HG03095 (cell line): ENCODE measurements at regions not wholly inside any gene's neighbourhood (a gene's known extent, or its start where the extent isn't known, plus 50 kb on each side); places are given as distances from the start of the nearest gene placed in this dataset.
"Not testable (repeated sequence)": the region's sequence is repeated elsewhere in the genome, so short reads cannot be mapped to it uniquely, and the experiment has no call there.

Experiments
- ATAC-seq: cut with Tn5 transposase; IDR thresholded peaks from one replicate; pipeline ENCODE4 v1.9.1; 2021; ENCODE audit warnings: moderate library complexity; ENCODE audit not compliant: unreplicated experiment

DNA sequence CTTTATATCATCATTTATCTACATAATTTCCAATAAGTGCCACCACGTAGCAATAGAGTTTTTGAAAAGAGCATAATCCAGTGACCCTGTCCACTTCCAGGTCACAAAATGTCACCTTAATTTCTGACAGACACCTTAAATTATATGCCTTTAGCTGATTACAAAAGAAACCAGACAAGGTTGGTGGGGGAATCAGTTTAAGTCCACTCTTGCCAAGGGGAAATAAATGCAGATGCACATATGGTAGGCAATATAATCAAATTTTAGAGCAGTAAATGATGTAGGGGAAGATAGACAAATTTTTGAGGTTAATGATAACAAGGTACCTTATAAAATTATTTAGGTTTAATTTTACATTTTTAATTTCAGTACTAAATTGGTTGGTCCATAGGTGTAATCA is 253.5 kb downstream of the ZIC1 start:
- ATAC-seq: no peak

DNA sequence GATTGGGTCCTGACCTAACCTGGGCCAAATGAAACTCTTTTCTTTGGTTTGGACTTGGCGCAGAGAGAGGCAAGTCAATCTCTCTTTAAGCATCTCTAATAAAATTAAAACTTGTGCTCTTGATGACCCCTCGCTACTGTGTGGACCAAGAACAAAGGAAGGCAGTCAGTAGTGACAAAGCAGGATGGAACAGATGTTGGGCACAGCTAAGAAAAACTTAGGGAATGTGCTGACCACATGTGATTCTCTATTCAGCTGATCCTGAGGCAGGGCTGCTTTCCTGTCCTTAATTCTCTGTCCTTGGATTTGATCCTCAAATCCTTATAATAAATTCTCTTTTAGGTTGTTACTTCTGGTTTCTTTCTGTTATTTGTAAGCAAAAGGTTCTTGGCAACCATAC is 259.9 kb downstream of the ZIC1 start:
- ATAC-seq: no peak

DNA sequence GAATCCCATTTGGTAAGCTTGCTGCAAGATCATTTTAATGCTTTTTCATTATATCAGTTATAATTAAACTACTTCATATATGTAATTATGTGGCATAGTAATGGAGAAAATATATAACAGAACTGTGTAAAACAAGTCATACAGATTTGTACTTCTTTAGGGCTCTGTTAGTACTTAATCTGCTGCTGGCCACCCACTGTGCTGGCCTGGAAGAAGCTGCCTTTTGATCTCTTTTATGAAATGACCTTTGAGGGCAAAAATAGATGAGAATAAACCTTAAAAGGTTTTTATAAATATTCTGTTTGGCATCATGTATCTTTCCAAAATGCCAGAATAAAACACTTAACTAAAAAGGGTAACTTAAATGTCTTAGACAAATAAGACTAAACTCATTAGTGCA is 262.9 kb downstream of the ZIC1 start:
- no peak for ATAC-seq

DNA sequence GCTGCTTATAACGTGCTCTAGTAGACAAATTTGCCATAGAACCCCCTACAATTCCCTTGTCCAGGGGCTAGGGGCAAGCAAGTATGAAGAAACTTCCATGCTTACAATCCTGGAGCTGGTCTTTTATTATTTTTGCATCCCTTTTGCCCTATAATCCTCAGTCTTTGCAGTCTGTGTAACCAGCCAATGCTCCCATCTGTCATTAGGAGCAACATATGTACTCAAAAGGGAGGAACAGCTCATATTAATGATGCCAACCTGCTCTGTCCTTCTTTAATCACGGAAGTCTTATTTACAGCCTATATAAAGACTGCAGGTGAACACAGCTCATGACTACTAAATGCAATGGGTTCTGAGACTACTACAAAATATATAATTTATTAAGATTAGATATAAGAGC is 263.3 kb downstream of the ZIC1 start:
- ATAC-seq: no peak

DNA sequence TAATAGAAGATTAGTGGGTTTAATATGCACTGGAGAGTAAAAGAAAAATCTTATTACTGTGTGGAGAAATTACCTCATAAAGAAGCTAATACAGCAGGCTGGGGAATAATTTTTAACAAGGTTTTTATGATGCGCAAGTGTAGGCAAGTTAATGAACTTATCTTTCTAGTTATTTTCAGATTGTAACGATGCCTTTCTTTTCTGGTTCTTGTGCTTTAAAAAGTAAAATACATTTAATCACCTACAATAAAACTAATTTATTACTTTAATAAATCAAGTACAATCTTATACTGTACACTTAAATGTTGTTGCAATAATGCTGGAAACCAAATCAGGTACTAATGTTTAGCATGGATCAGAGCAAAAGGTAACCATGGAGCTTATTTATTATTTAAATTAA is 266.6 kb downstream of the ZIC1 start:
- no peak for ATAC-seq

DNA sequence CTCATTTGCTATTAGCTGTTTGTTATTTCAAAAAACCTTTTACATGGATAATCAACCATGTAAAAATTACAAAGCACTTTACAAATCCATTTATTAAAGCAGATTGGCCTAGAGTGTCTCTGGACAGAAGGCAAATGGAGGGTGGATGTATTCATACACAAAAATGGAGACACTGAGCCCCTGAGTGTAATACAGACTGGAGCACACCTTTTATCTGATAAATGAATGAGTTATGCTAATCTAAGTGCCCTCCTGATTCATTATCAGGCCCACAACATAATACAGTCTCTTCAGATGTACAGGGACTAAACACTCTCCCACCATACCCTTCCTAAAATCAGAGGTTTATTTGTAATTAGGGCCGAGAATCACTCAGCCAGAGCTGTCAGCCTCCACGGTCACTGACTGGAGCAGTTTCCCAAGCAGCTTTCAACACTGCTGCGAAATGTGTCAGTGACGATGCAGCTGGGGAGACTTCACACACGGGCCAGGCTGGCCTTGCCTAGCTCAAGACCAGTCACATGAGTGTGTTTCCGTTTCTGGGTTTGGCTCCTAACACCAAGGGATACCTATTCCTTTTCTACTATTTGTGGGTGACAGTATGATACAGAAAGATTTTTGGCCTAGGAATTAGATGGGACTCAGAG is 271.8 kb downstream of the ZIC1 start:
- no peak for ATAC-seq

- no peak for ATAC-seq
Observed at GRCh38 chr3:147688868-147689267, 279.7 kb downstream of the ZIC1 start.

GRCh38 chr3:147699175-147699838 is 290.1 kb downstream of the ZIC1 start:
- ATAC-seq: no peak

- ATAC-seq: no peak
Observed at GRCh38 chr3:147701195-147701594, 292.0 kb downstream of the ZIC1 start.

GRCh38 chr3:147702509-147702908 is 293.3 kb downstream of the ZIC1 start:
- no peak for ATAC-seq

DNA sequence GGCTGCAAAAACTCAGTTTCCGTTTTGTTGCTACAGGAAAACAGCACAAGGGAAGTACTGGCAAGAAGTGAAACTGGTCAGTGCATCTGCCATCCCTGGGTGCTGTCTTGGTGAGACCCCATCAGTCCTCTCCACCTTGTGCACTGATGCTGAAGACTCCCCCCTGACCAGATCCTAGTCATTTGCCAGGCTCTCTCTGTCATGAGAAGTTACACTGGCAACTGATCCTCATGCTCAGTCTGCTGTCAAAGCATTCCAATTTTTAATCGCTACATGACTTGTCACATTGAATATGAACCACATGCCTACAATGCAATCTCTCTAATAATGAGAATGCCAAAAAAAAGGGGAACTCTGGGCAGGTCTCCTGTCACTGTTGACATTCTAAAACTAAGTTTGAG is 296.5 kb downstream of the ZIC1 start:
- ATAC-seq: no peak

- ATAC-seq: not testable (repeated sequence)
Observed at GRCh38 chr3:147710753-147711152, 301.6 kb downstream of the ZIC1 start.

GRCh38 chr3:147712357-147712756 is 303.2 kb downstream of the ZIC1 start:
- ATAC-seq: no peak

DNA sequence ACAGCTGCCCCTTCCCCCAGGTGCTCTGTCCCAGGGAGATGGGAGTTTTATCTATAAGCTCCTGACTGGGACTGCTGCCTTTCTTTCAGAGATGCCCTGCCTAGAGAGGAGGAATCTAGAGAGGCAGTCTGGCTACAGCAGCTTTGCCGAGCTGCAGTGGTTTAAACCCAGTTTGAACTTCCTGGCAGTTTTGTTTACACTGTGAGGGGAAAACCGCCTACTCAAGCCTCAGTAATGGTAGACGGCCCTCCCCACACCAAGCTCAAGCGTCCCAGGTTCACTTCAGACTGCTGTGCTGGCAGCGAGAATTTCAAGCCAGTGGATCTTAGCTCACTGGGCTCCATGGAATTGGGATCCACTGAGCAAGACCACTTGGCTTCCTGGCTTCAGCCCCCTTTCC is 303.6 kb downstream of the ZIC1 start:
- ATAC-seq: not testable (repeated sequence)

DNA sequence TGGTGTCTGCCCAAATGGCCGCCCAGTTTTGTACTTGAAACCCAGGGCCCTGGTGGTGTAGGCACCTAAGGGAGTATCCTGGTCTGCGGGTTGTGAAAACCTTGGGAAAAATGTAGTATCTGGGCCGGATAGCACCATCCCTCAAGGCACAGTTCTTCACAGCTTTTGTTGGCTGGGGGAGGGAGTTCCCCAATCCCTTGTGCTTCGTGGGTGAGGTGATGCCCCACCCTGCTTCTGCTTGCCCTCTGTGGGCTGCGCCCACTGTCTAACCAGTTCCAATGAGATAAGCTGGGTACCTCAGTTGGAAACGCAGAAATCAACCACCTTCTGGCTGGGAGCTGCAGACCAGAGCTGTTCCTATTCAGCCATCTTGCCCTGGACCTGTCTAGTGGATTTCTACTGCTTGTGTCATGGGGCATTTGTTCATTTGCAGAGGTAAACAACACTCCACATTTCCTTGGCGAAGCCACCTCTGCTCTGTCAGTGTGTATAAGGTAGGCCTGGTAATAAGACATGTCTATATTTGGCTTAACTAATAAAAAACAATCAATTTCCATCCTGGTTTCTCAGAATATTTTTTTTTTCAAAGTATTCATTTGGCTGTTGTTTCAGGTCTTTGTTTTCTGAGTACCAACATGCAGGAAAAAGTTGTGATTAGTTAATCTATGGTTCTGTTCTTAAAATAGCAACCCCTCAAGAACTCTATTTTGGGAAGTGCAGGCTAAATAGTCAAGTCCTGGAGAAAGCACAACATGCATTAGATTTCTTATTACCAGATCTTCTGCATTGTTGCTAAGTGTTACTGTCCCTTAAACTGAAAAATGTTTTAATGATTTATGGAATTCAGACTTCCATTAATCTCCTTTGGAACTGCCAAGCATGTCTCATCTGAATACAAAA is 304.3 kb downstream of the ZIC1 start:
- ATAC-seq: no peak

DNA sequence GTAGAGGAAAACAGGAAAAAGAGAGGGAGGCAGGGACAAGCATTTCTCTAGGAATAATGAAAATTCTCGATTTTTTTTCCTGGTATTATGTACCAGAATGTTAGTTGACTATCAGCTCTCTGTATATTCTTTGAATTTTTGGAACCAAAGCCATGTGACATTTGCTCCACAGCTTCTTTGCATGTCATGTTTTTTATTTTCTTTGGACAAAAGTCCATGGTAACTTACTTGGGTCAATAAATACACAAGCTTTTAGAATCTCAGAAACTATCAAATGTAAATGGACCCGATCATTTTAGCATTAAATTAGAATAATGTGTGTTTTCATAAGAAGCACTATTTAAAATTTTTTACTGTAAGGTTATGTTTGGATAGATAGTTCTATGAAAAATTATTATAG is 320.5 kb downstream of the ZIC1 start:
- ATAC-seq: no peak

GRCh38 chr3:147730284-147730683 is 321.1 kb downstream of the ZIC1 start:
- ATAC-seq: no peak

DNA sequence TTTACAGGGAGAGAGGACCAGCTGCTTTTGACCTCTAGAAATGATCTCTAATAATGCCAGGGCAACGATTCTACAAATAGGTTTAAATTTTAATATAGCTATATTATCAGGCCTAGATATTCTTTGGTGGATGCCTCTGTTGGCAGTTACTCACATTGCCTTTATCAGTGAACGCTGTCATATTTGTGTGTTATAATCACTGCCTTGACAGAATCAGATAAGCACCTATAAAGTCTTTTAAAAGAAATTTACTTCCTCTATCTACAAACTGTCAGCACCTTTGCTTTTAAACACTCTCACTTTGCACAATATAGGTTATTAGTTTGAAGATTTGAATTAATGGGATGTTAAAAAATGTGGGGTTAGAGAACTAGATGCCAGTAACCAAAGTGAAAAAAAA is 324.1 kb downstream of the ZIC1 start:
- no peak for ATAC-seq

DNA sequence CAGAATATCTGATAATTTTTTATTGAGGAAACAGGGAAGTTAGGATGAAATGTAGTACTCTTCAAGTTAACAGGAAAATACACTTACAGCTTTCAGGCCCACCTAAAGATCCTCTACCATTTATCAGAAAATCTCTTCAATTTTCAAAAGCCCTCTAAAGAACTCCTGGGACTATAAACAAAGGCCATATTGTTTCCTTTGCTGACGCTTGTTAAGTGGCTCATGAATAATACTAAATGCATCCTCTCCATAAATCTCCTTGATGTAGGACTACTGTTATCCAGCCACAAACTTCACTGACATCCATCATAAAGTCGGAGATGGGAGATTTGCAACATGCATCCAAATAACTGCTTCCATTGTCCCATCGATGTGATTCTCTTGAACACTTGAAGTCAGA is 326.5 kb downstream of the ZIC1 start:
- ATAC-seq: no peak

DNA sequence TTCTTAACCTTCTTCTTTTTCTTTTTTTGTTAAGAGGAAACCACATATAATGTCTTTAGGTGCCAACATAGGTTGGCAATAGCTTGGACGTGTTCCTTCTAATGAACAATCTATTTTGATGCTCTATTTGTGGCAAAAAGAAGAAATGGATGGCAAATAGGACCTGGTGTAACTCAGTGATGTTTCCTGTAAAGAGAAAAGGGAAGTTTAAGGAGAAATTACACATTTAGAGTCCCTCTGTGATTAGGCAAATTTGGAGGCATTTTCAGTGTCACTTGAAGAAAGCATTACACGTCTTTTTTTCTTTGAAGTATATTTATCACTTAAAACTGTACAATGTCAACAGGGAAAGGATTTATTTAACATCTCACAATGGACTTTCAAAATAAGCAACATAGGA is 327.1 kb downstream of the ZIC1 start:
- ATAC-seq: no peak

- ATAC-seq: no peak
Observed at GRCh38 chr3:147737376-147737775, 328.2 kb downstream of the ZIC1 start.

DNA sequence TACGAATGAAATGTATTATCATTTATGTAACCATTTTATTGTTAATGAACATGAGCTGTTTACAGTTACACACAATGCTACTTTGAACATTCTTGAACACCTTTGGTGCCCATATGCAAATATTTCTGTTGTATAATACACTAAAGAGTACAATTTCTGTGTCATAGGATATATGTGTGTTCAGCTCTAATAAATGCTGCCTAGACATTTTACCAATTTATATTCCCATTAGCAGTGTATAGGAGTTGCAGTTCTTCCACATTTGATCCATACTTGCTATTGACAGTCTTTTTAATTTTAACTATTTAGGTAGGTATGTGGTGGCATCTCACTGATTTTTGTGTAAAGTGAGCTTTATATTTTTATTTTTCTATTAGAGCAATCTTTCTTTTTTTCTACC is 331.8 kb downstream of the ZIC1 start:
- ATAC-seq: no peak
